Type B pancreatic cell (in vitro differentiated cells): ENCODE measurements at regions not wholly inside any gene's neighbourhood (a gene's known extent, or its start where the extent isn't known, plus 50 kb on each side); places are given as distances from the start of the nearest gene placed in this dataset.
"Not testable (repeated sequence)": the region's sequence is repeated elsewhere in the genome, so short reads cannot be mapped to it uniquely, and the experiment has no call there.

ENCODE experiments used
- DNase-seq: peaks from one replicate; pipeline ENCODE4 v3.0.0; 2021; ENCODE audit warnings: mixed read lengths; ENCODE audit not compliant: unreplicated experiment; ENCODE audit errors: extremely low spot score
- H3K27ac Mint-ChIP-seq: 2 replicates; pipeline ENCODE4 v1.8.0; 2021; ENCODE audit warnings: mild to moderate bottlenecking, mixed read lengths
- H3K27me3 Mint-ChIP-seq: 2 replicates; pipeline ENCODE4 v1.8.0; 2021; ENCODE audit warnings: mixed read lengths
- H3K36me3 Mint-ChIP-seq: 2 replicates; pipeline ENCODE4 v1.8.0; 2021; ENCODE audit warnings: mixed read lengths
- H3K4me1 Mint-ChIP-seq: one replicate; pipeline ENCODE4 v1.8.0; 2021; ENCODE audit warnings: mixed read lengths; ENCODE audit not compliant: unreplicated experiment
- H3K4me3 Mint-ChIP-seq: 2 replicates; pipeline ENCODE4 v1.8.0; 2021; ENCODE audit warnings: mild to moderate bottlenecking, mixed read lengths
- H3K9me3 Mint-ChIP-seq: 2 replicates; pipeline ENCODE4 v1.8.0; 2021; ENCODE audit warnings: mixed read lengths
- TF ChIP-seq, protein P1 (sequence below): fragments of 200-600 bp; sonication (generic); conservative IDR thresholded peaks from 2 replicates; pipeline ENCODE4 v1.5.0; 2021; ENCODE audit warnings: antibody characterized with exemption, mild to moderate bottlenecking

- TF ChIP-seq, protein P1, sequence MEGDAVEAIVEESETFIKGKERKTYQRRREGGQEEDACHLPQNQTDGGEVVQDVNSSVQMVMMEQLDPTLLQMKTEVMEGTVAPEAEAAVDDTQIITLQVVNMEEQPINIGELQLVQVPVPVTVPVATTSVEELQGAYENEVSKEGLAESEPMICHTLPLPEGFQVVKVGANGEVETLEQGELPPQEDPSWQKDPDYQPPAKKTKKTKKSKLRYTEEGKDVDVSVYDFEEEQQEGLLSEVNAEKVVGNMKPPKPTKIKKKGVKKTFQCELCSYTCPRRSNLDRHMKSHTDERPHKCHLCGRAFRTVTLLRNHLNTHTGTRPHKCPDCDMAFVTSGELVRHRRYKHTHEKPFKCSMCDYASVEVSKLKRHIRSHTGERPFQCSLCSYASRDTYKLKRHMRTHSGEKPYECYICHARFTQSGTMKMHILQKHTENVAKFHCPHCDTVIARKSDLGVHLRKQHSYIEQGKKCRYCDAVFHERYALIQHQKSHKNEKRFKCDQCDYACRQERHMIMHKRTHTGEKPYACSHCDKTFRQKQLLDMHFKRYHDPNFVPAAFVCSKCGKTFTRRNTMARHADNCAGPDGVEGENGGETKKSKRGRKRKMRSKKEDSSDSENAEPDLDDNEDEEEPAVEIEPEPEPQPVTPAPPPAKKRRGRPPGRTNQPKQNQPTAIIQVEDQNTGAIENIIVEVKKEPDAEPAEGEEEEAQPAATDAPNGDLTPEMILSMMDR, result no peak
- no peak for DNase-seq
- Mint-ChIP-seq H3K9me3 (no peaks in the 10 kb centered on the region), H3K4me3 (no peak overlapping the region), H3K27me3 (no peaks in the 10 kb centered on the region), H3K36me3 (no peaks in the 10 kb centered on the region), H3K4me1 (peaks cover 31% of the 10 kb centered on the region), H3K27ac (peak overlapping the region; percentile 15)
Observed at GRCh38 chr5:67771221-67771620, 444.3 kb upstream of the PIK3R1 start.

GRCh38 chr5:67770431-67771025, 445.0 kb upstream of the PIK3R1 start:
- TF ChIP-seq, protein P1, result no peak
- DNase-seq, result no peak
- no peak overlapping the region for H3K4me3 Mint-ChIP-seq
- H3K27ac Mint-ChIP-seq, result peak overlapping the region; percentile 64
- no peaks in the 10 kb centered on the region for H3K36me3 Mint-ChIP-seq
- H3K9me3 Mint-ChIP-seq, result no peaks in the 10 kb centered on the region
- H3K27me3 Mint-ChIP-seq, result no peaks in the 10 kb centered on the region
- H3K4me1 Mint-ChIP-seq, result peaks cover 31% of the 10 kb centered on the region

GRCh38 chr5:67765697-67766096, 449.9 kb upstream of the PIK3R1 start:
- Mint-ChIP-seq H3K4me3 (no peak overlapping the region), H3K27ac (no peak overlapping the region), H3K9me3 (no peaks in the 10 kb centered on the region), H3K27me3 (no peaks in the 10 kb centered on the region), H3K4me1 (peaks cover 6% of the 10 kb centered on the region), H3K36me3 (no peaks in the 10 kb centered on the region)
- no peak for DNase-seq
- TF ChIP-seq, protein P1, result no peak

- H3K9me3 Mint-ChIP-seq, result peaks cover 15% of the 10 kb centered on the region
- H3K27me3 Mint-ChIP-seq, H3K27ac Mint-ChIP-seq, H3K36me3 Mint-ChIP-seq, DNase-seq, H3K4me1 Mint-ChIP-seq, H3K4me3 Mint-ChIP-seq: not testable (repeated sequence)
Observed at GRCh38 chr5:67757771-67758170, 457.8 kb upstream of the PIK3R1 start.

DNA sequence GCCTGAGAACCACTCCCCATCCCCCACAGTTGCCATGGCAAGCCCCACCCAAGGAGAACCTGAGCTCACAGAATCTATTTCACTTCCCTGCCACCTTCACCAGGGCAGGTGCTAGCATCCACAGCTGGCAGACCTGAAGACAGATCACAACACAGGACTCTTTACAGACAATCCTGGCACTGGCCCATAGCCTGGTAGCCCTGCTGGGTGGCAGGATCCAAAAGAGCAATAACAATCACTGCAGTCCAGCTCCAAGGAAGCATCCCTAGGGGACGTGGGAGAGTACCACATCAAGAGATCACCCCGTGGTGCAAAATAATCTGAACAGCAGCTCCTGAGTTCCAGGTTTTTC, 463.2 kb upstream of the PIK3R1 start:
- Mint-ChIP-seq H3K27ac (no peak overlapping the region), H3K27me3 (no peaks in the 10 kb centered on the region), H3K4me1 (no peaks in the 10 kb centered on the region), H3K4me3 (no peak overlapping the region), H3K36me3 (no peaks in the 10 kb centered on the region), H3K9me3 (peaks cover 10% of the 10 kb centered on the region)
- TF ChIP-seq, protein P1, result no peak
- no peak for DNase-seq

DNA sequence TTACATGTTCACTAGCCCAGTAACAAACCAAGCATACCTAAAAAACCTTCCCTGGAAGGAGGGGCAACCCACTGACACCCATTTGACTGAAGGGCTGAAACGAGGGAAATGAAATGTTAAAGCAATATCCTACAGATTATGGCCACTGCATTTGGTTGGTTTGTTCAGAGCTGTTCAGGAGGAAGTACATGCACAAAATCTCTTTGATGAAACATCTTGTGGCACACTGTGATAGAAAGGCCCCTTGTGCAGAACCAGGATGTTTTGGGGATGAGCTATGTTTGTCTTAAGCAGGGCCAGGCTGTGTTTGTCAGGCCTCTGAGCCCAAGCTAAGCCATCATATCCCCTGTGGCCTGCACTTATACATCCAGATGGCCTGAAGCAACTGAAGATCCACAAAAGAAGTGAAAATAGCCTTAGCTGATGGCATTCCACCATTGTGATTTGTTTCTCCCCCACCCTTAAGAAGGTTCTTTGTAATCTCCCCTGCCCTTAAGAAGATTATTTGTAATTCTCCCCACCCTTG, 467.3 kb upstream of the PIK3R1 start:
- TF ChIP-seq, protein P1, result no peak
- H3K4me3 Mint-ChIP-seq, result no peak overlapping the region
- no peaks in the 10 kb centered on the region for H3K27me3 Mint-ChIP-seq
- DNase-seq, result no peak
- H3K4me1 Mint-ChIP-seq, result no peaks in the 10 kb centered on the region
- H3K36me3 Mint-ChIP-seq, result peaks cover 8% of the 10 kb centered on the region
- H3K9me3 Mint-ChIP-seq, result peaks cover 20% of the 10 kb centered on the region
- H3K27ac Mint-ChIP-seq, result no peak overlapping the region
